ENCODE measurements at regions not wholly inside any gene's neighbourhood (a gene's known extent, or its start where the extent isn't known, plus 50 kb on each side); places are given as distances from the start of the nearest gene placed in this dataset.

GRCh38 chr16:48790151-48790550 is 180.2 kb upstream of the N4BP1 start:
- Histone ChIP-seq H3K4me1 (no peaks in the 10 kb centered on the region), H3K9me3 (no peaks in the 10 kb centered on the region; the same call in 1 of the 2 replicates), H3K27me3 (replicated peaks; ENCODE audit: control insufficient read depth, insufficient read depth, low read length) (no peaks in the 10 kb centered on the region), H3K36me3 (ENCODE audit: control insufficient read depth, insufficient read depth, low read length) (no peaks in the 10 kb centered on the region), H3K4me3 (ENCODE audit: low read depth, low read length) (no peak overlapping the region)
- no peak for TF ChIP-seq CTCF (IDR thresholded peaks at IDR 0.05; ENCODE audit: insufficient read depth in 1 of 2, low read depth in 1 of 2, low read length in 1 of 2, severe bottlenecking in 1 of 2, unreplicated experiment in 1 of 2)
- BruUV-seq (replicated peaks) = no TSS peak
- H3K9me3 Mint-ChIP-seq (ENCODE audit: unreplicated experiment) = peaks cover 26% of the 10 kb centered on the region
- DNase-seq = no peak
- H3K36me3 Mint-ChIP-seq (ENCODE audit: insufficient read depth, unreplicated experiment) = peaks cover 6% of the 10 kb centered on the region
- no peak overlapping the region for H3K4me3 Mint-ChIP-seq (ENCODE audit: unreplicated experiment)
- ChIA-PET POLR2A (no interaction called here), CTCF (no interaction called here)
- no peaks in the 10 kb centered on the region for H3K27me3 Mint-ChIP-seq (ENCODE audit: insufficient read depth, unreplicated experiment)
- no peak overlapping the region for H3K27ac Mint-ChIP-seq (ENCODE audit: unreplicated experiment)
- intact Hi-C loops (cut with micrococcal nuclease; ENCODE audit: unreplicated experiment) = no loop called here
- no peaks in the 10 kb centered on the region for H3K4me1 Mint-ChIP-seq (ENCODE audit: low read depth, unreplicated experiment)

- no peaks in the 10 kb centered on the region for H3K27me3 Mint-ChIP-seq (ENCODE audit: insufficient read depth, unreplicated experiment)
- peaks cover 9% of the 10 kb centered on the region; the same call in 1 of the 2 replicates for H3K9me3 ChIP-seq
- CTCF ChIA-PET = no interaction called here
- no peak overlapping the region for H3K4me3 ChIP-seq (ENCODE audit: low read depth, low read length)
- intact Hi-C loops (cut with micrococcal nuclease; ENCODE audit: unreplicated experiment) = no loop called here
- no peak for DNase-seq
- H3K4me1 ChIP-seq = no peaks in the 10 kb centered on the region
- peaks cover 13% of the 10 kb centered on the region for H3K9me3 Mint-ChIP-seq (ENCODE audit: unreplicated experiment)
- H3K36me3 Mint-ChIP-seq (ENCODE audit: insufficient read depth, unreplicated experiment) = peaks cover 6% of the 10 kb centered on the region
- no peak overlapping the region for H3K27ac Mint-ChIP-seq (ENCODE audit: unreplicated experiment)
- POLR2A ChIA-PET = no interaction called here
- no TSS peak for BruUV-seq (replicated peaks)
- no peak overlapping the region for H3K4me3 Mint-ChIP-seq (ENCODE audit: unreplicated experiment)
- H3K27me3 ChIP-seq (replicated peaks; ENCODE audit: control insufficient read depth, insufficient read depth, low read length) = no peaks in the 10 kb centered on the region
- no peaks in the 10 kb centered on the region for H3K4me1 Mint-ChIP-seq (ENCODE audit: low read depth, unreplicated experiment)
- H3K36me3 ChIP-seq (ENCODE audit: control insufficient read depth, insufficient read depth, low read length) = no peaks in the 10 kb centered on the region
- no peak for TF ChIP-seq CTCF (IDR thresholded peaks at IDR 0.05; ENCODE audit: insufficient read depth in 1 of 2, low read depth in 1 of 2, low read length in 1 of 2, severe bottlenecking in 1 of 2, unreplicated experiment in 1 of 2)
These were observed 178.5 kb upstream of the N4BP1 start for GRCh38 chr16:48788475-48788874.

- Mint-ChIP-seq H3K27me3 (ENCODE audit: insufficient read depth, unreplicated experiment) (peaks cover 4% of the 10 kb centered on the region), H3K9me3 (ENCODE audit: unreplicated experiment) (no peaks in the 10 kb centered on the region), H3K4me1 (ENCODE audit: low read depth, unreplicated experiment) (no peaks in the 10 kb centered on the region), H3K36me3 (ENCODE audit: insufficient read depth, unreplicated experiment) (no peaks in the 10 kb centered on the region), H3K4me3 (ENCODE audit: unreplicated experiment) (no peak overlapping the region), H3K27ac (ENCODE audit: unreplicated experiment) (no peak overlapping the region)
- BruUV-seq (replicated peaks) = no TSS peak
- no peak for DNase-seq
- no peak for TF ChIP-seq CTCF (IDR thresholded peaks at IDR 0.05; ENCODE audit: insufficient read depth in 1 of 2, low read depth in 1 of 2, low read length in 1 of 2, severe bottlenecking in 1 of 2, unreplicated experiment in 1 of 2)
- no peak overlapping the region for H3K4me3 ChIP-seq (ENCODE audit: low read depth, low read length)
- H3K9me3 ChIP-seq = no peaks in the 10 kb centered on the region
- H3K27me3 ChIP-seq (replicated peaks; ENCODE audit: control insufficient read depth, insufficient read depth, low read length) = no peaks in the 10 kb centered on the region
- ChIA-PET POLR2A (no interaction called here), CTCF (no interaction called here)
- intact Hi-C loops (cut with micrococcal nuclease; ENCODE audit: unreplicated experiment) = no loop called here
- no peaks in the 10 kb centered on the region for H3K36me3 ChIP-seq (ENCODE audit: control insufficient read depth, insufficient read depth, low read length)
- H3K4me1 ChIP-seq = no peaks in the 10 kb centered on the region
These were observed 135.6 kb upstream of the N4BP1 start for GRCh38 chr16:48745541-48745940.

Measured in Caco-2 (cell line).